Lung (tissue), 11 donors: ENCODE measurements at regions not wholly inside any gene's neighbourhood (a gene's known extent, or its start where the extent isn't known, plus 50 kb on each side); places are given as distances from the start of the nearest gene placed in this dataset.
A peak's percentile ranks its signal among the peaks of the same experiment; 100 is the strongest.

Experiments
- ATAC-seq: fragments of 200-7000 bp; cut with Tn5 transposase; one replicate; pipeline ENCODE4 v1.9.1; 2020; ENCODE audit warnings: moderate number of reproducible peaks; ENCODE audit not compliant: insufficient read depth, low FRiP score
- DNase-seq, 3 donors: peaks; one replicate each; pipeline ENCODE4 v3.0.0-alpha.2; 2013 to 2017
- H3K27ac ChIP-seq, 2 donors: one replicate each; pipeline ENCODE4 v1.5.1; 2013; ENCODE audit warnings: mild to moderate bottlenecking in 2 of 2, moderate library complexity in 2 of 2, control low read depth in 1 of 2, inconsistent platforms in 1 of 2, low read depth in 1 of 2, low read length in 1 of 2
- H3K27me3 ChIP-seq, 3 donors: one replicate each; pipeline ENCODE4 v1.5.1; 2013; ENCODE audit warnings: low read length in 2 of 3; ENCODE audit not compliant: control insufficient read depth in 3 of 3, insufficient read depth in 3 of 3
- H3K36me3 ChIP-seq, 4 donors: one replicate each; pipeline ENCODE4 v1.5.1; 2013; ENCODE audit warnings: low read length in 4 of 4, mild to moderate bottlenecking in 1 of 4, moderate library complexity in 1 of 4; ENCODE audit not compliant: control insufficient read depth in 4 of 4, insufficient read depth in 4 of 4
- H3K4me1 ChIP-seq, 5 donors: one replicate each; pipeline ENCODE4 v1.5.1; 2013; ENCODE audit warnings: low read length in 5 of 5, mild to moderate bottlenecking in 2 of 5, moderate library complexity in 1 of 5; ENCODE audit not compliant: control insufficient read depth in 5 of 5, insufficient read depth in 5 of 5
- H3K4me3 ChIP-seq: one replicate; pipeline ENCODE4 v1.5.1; 2013; ENCODE audit warnings: mild to moderate bottlenecking, control low read depth, moderate library complexity
- H3K9ac ChIP-seq, 2 donors: one replicate each; pipeline ENCODE4 v1.5.1; 2013; ENCODE audit warnings: low read length in 2 of 2, control low read depth in 1 of 2; ENCODE audit not compliant: insufficient read depth in 1 of 2
- H3K9me3 ChIP-seq, 4 donors: one replicate each; pipeline ENCODE4 v1.5.1; 2013; ENCODE audit warnings: low read length in 3 of 4, mild to moderate bottlenecking in 1 of 4, moderate library complexity in 1 of 4; ENCODE audit not compliant: control insufficient read depth in 4 of 4, insufficient read depth in 3 of 4
- CTCF ChIP-seq: IDR thresholded peaks from 2 replicates; pipeline ENCODE4 v1.5.1; 2012; ENCODE audit warnings: mild to moderate bottlenecking; ENCODE audit errors: control extremely low read depth, extremely low read depth
- WGBS, 2 donors: extraction: QIAGEN DNeasy Blood & Tissue Kit; methylation state at CpG; one replicate each; pipeline ENCODE4 v1.1.7; 2013; 5-methylcytosine and 5-hydroxymethylcytosine counted together
- donor health status: control.
- donor health status: control.
- donor health status: Bipolar disorder and iron deficiency.
- donor health status: healthy.
- donor health status: DM: yes; HTN: yes; CAD: no.

GRCh38 chr1:168823988-168824387 lies 95.0 kb upstream of the DPT start:
- Histone ChIP-seq H3K9me3 (no peaks in the 10 kb centered on the region), H3K27me3 (no peaks in the 10 kb centered on the region), H3K4me1 (peaks cover 0 to 4% (median 0%) of the 10 kb centered on the region in 5 donors), H3K9ac (no peak overlapping the region), H3K36me3 (no peaks in the 10 kb centered on the region), H3K4me3 (no peak overlapping the region), H3K27ac (peak overlapping the region in 1 of 2 donors; percentile 13)
- no peak for ATAC-seq
- DNase-seq = no peak
- no peak for TF ChIP-seq CTCF
- 92 to 95% methylated on average over 4 of the region's 4 CpGs for WGBS, 2 donors

GRCh38 chr1:168824418-168825065 lies 95.5 kb upstream of the DPT start:
- ATAC-seq (no peak), DNase-seq (no peak)
- Histone ChIP-seq H3K9me3 (no peaks in the 10 kb centered on the region), H3K27me3 (no peaks in the 10 kb centered on the region), H3K4me3 (no peak overlapping the region), H3K9ac (no peak overlapping the region), H3K4me1 (peaks cover 0 to 4% (median 0%) of the 10 kb centered on the region in 5 donors), H3K36me3 (no peaks in the 10 kb centered on the region), H3K27ac (no peak overlapping the region)
- no peak for TF ChIP-seq CTCF
- 95 to 96% methylated on average over 2 of the region's 2 CpGs for WGBS, 2 donors

DNA sequence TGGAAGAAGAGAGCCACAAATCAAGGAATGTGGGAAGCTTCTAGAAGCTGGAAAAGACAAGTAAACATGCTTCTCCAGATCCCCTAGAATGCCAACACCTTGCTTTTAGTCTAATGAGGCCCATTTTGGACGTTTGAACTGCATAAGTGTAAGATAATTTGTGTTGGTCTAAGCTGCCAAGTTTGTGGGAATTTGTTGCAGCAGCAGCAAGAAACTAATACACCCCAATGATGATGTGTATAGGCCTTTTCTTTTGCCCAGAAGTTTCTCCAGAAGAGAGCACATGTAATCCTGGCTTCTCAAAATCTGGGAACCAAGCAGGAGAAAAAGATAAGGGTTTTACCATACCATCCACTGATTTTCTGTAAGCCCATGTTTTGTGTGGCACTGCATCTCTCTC lies 96.1 kb upstream of the DPT start:
- H3K36me3 ChIP-seq = no peaks in the 10 kb centered on the region
- H3K27me3 ChIP-seq = no peaks in the 10 kb centered on the region
- H3K9ac ChIP-seq = no peak overlapping the region
- H3K9me3 ChIP-seq = no peaks in the 10 kb centered on the region
- H3K27ac ChIP-seq = no peak overlapping the region
- TF ChIP-seq CTCF = no peak
- no peak overlapping the region for H3K4me3 ChIP-seq
- ATAC-seq (no peak), DNase-seq (no peak)
- WGBS, 2 donors = 49 to 66% methylated on average over 1 of the region's 1 CpG
- H3K4me1 ChIP-seq = peaks cover 0 to 8% (median 0%) of the 10 kb centered on the region in 5 donors

GRCh38 chr1:168825820-168826219 lies 96.8 kb upstream of the DPT start:
- H3K27me3 ChIP-seq = no peaks in the 10 kb centered on the region
- H3K4me3 ChIP-seq = no peak overlapping the region
- TF ChIP-seq CTCF = no peak
- WGBS, 2 donors = 93 to 94% methylated on average over 3 of the region's 3 CpGs
- H3K27ac ChIP-seq = no peak overlapping the region
- ATAC-seq = no peak
- H3K4me1 ChIP-seq = peaks cover 0 to 8% (median 0%) of the 10 kb centered on the region in 5 donors
- no peaks in the 10 kb centered on the region for H3K9me3 ChIP-seq
- DNase-seq = peak in 1 of 3 donors; percentile 29
- no peaks in the 10 kb centered on the region for H3K36me3 ChIP-seq
- no peak overlapping the region for H3K9ac ChIP-seq
